Spleen (tissue), 7 donors: ENCODE measurements at regions not wholly inside any gene's neighbourhood (a gene's known extent, or its start where the extent isn't known, plus 50 kb on each side); places are given as distances from the start of the nearest gene placed in this dataset.

Experiments
- POLR2AphosphoS5 ChIP-seq, 3 donors: sonication (generic); formaldehyde crosslinking; IDR thresholded peaks; one replicate each; pipeline ENCODE4 v1.5.1; 2017; ENCODE audit warnings: antibody characterized with exemption in 3 of 3
- TF ChIP-seq, protein P1 (sequence below), 11 experiments: fragments of 200-600 bp in 7 of 11; fragments of 450-650 bp in 4 of 11; sonication (generic) in 4 of 11; IDR thresholded peaks in 8 of 11; conservative IDR thresholded peaks in 3 of 11; 1 replicate in 7 of 11; 2 replicates in 4 of 11; pipeline versions ENCODE4 v1.4.0 to v1.8.0; 2016 to 2021; ENCODE audit warnings: antibody characterized with exemption in 11 of 11, inconsistent platforms in 4 of 11, mild to moderate bottlenecking in 1 of 11
- donor health status: DM: no; HTN: no; CAD: no; lungs with moderate emphysema.
- donor health status: DM: no; HTN: no; CAD: no.
- donor health status: DM: no; HTN: no; CAD: no.

- TF ChIP-seq, protein P1, sequence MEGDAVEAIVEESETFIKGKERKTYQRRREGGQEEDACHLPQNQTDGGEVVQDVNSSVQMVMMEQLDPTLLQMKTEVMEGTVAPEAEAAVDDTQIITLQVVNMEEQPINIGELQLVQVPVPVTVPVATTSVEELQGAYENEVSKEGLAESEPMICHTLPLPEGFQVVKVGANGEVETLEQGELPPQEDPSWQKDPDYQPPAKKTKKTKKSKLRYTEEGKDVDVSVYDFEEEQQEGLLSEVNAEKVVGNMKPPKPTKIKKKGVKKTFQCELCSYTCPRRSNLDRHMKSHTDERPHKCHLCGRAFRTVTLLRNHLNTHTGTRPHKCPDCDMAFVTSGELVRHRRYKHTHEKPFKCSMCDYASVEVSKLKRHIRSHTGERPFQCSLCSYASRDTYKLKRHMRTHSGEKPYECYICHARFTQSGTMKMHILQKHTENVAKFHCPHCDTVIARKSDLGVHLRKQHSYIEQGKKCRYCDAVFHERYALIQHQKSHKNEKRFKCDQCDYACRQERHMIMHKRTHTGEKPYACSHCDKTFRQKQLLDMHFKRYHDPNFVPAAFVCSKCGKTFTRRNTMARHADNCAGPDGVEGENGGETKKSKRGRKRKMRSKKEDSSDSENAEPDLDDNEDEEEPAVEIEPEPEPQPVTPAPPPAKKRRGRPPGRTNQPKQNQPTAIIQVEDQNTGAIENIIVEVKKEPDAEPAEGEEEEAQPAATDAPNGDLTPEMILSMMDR (IDR thresholded peaks at IDR 0.05 in 8 of 11, conservative IDR thresholded peaks at IDR 0.05 in 3 of 11) = no peak
- no peak for TF ChIP-seq POLR2AphosphoS5 (IDR thresholded peaks at IDR 0.05)
Measured at GRCh38 chr9:107213080-107213479, 70.0 kb upstream of the RAD23B start.
